ENCODE measurements at regions not wholly inside any gene's neighbourhood (a gene's known extent, or its start where the extent isn't known, plus 50 kb on each side); places are given as distances from the start of the nearest gene placed in this dataset.

DNA sequence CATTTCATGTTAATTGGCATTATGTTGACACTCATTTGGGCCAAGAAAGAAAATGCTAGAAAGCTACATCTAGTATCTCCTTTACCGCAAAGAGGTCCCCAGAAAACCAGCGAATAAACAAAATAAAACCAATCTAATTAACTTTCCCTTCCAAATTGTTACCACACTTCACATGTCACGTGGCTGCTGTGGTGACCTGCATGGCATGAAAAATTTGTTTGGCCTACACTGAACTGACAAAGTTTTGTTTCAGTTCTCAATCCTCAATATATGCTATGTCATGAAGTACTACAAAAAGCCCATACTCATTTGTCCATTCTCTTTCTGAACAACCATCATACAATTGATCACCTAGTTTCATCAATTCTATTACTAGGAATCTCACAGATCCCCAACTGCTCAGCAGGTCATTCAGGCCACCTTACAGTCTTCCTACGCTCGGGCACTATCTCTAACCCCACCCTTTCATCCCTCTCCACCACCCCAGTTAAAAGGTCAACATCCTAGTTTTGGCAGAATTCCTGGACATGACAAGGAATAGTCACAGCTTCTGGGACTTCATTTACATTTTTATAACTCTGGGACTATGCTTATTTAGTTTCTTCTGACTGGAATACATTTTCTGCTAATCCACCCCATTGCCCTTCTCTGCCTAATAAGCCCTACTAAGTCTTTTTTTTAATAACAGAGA, 480.4 kb downstream of the IGSF11 start:
- DNase-seq: no peak

DNA sequence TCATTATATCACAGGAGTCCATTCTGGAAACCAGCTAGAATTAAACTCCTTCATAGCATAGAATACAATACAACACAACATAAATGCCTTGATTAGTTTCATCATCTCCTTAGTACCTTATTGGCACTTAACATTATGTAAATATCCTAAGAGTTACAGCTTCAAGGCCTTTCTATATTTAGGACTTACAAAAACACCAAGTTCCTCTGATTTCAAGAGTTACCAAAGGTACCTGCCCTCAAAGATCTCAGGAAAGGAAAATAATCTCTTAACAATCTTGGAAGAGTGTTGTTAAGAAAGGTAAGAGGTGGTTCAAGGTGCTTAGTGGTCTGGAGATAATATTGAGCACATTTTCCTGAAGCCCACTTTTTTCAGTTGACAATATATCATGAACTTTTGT, 477.7 kb downstream of the IGSF11 start:
- no peak for DNase-seq

GRCh38 chr3:118557513-118557912, 477.1 kb downstream of the IGSF11 start:
- DNase-seq: no peak

GRCh38 chr3:118559286-118559685, 475.4 kb downstream of the IGSF11 start:
- DNase-seq: no peak

DNA sequence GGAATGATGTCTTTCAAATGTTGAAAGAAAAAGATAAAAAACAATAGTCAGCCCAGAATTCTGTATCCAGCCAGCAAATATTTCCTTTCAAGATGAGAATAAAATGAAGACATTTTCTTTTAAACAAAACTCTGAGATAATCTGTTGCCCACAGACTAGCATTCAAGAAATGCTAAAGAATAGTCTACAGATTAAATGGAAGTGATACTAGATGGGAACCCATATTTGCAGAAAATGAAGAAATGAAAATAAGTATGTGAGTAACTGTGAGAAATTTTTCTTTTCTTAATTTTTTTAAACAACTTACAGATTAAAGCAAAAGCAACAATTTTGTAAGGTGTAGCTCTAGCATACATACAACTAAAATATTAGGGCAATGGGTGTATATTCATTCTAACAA, 469.8 kb downstream of the IGSF11 start:
- DNase-seq: no peak

DNA sequence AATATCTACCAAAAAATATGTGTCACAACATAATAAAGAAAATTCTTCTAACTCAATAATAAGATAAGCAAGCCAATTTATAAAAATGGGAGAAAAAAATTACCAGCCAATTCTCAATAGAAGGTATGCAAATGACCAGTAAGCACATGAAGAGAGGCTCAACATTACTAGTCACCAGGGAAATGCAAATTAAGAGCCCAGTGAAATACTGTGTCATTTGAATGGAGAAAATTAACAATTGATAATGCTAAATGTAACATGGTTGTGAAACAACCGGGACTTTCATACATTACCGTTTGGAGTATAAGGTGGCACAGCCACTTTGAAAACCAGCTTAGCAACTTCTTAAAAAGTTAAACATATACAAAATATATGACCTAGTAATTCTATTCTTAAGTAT, 460.7 kb downstream of the IGSF11 start:
- DNase-seq: no peak

- no peak for DNase-seq
Observed at GRCh38 chr3:118577055-118577777, 457.4 kb downstream of the IGSF11 start.

DNA sequence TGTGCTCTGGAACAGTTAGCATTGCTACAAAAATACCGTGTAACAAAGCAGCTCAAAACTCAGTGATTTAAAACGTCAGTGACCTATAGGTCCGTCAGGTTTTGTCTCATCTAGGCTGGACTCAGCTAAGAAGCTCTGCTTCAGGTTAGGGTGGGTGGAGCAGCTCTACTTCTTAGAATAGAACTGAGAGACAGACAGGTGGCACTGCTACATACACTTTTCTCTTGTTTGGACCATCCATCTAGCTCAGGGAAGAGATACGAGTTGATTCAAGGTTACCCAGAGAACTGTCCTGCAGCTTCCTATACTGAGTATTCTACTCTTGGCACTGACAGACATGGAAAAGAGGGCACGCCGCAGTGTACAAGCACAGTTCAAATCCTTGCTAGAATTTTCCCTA, 456.1 kb downstream of the IGSF11 start:
- no peak for DNase-seq

- DNase-seq: no peak
Observed at GRCh38 chr3:118587037-118587741, 447.5 kb downstream of the IGSF11 start.

- no peak for DNase-seq
Observed at GRCh38 chr3:118587847-118588246, 446.8 kb downstream of the IGSF11 start.

- DNase-seq: no peak
Observed at GRCh38 chr3:118593277-118593670, 441.4 kb downstream of the IGSF11 start.

- no peak for DNase-seq
Observed at GRCh38 chr3:118597184-118597583, 437.5 kb downstream of the IGSF11 start.

DNA sequence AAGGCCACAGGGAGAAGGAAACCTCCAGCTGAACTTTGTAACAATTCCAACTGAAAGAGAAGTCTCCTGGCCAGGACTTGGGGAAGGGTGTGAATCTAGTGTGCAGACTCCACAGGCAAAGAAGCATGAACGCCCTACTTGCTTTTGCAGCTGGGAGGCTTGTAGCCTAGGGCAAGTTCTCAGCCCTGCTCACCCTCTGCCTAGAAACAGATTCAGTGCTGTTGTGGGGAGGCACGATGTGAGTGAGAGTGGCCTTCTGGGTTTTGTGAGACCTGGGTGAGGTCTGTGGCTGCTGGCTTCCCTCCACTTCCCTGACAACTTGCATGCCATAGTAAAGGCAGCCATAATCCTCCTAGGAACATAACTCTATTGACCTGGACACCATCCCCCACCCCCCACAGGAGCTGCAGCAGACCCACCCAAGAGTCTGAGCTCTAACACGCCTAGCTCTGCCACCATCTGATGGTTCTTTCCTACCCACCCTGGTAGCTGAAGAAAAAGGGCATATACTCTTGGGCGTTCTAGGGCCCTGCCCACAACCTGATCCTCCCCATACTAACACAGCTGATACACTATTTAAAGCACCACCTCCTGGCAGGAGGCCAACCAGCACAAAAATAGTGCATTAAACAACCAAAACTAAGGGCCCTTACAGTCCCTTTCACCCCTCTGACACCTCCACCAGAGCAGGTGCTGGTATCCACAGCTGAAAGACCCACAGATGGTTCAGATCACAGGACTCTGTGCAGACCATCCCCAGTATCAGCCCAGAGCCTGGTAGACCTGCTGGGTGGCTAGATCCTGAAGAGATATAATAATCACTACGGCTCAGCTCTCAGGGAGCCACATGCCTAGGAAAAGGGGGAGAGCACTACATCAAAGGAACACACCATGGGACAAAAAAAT, 426.5 kb downstream of the IGSF11 start:
- DNase-seq: no peak

- no peak for DNase-seq
Observed at GRCh38 chr3:118618247-118619040, 416.2 kb downstream of the IGSF11 start.

DNA sequence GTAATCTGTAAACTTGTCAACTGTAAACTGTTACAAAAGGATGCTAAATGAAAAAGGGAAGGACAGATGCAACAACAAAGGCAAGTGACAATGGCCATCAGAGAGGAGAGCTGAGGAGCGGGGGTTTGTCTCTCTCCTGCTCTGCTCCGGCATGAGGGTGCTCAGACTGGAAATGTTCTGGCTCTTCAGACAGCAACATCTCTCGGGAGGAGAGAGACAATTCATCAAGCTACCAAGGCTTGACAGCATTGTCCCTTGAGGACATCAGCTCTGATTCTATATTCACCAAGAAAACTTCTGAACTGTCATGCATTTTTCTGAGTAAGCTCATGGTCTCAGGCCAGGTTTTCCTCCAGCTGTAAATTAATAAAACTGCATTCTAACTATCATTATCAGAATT, 408.2 kb downstream of the IGSF11 start:
- DNase-seq: no peak

DNA sequence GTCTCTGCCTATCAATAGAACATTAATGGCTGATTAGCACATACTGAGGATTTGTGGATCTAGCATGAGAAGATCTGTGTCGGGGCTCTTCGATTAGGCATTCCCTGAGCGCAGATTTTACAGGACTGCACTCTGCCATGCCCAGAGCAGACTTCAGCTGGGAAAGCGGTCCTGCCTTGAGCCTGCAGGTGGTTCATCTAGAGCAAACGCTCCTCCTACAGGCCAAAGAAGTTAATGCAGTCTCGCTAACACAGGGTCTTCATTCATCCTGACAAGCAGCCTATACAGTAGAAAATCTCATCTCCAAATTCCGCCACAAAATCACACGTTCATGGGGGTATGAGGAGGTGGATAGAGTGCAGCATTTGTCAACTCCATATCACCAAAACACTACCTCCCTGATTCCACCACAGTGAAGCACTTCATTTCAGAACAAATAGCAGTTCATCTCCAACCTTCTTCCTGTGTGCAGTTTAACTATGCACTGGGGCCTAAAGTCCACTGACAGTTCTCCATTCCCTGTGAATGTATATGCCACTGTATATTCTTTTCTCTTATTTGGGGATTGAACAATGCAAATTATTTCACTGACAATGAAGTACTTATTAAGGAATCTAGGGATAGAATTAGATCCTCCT, 405.8 kb downstream of the IGSF11 start:
- no peak for DNase-seq

- no peak for DNase-seq
Observed at GRCh38 chr3:118629821-118630220, 404.8 kb downstream of the IGSF11 start.

GRCh38 chr3:118635711-118636110, 398.9 kb downstream of the IGSF11 start:
- DNase-seq: no peak

- DNase-seq: no peak
Observed at GRCh38 chr3:118636841-118637240, 397.8 kb downstream of the IGSF11 start.

DNA sequence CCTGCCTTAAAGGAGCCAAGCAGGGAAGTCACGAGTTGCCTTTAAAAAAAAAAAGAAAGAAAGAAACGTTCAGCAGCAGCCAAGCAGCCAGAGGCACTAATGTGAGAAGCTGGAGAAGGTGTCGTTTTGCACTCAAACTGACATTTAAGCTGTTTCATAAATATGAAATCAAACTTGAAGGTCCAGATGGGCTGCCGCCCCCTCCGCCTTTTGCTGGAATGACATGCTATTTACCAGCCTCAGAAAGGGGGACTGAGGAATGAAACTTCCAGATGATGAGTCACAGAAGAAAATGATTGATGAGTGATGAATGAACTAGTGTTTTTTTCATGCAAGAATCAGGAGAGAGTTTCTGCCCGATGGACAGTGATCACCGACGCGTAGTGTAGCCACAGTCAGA, 396.8 kb downstream of the IGSF11 start:
- DNase-seq: no peak

DNA sequence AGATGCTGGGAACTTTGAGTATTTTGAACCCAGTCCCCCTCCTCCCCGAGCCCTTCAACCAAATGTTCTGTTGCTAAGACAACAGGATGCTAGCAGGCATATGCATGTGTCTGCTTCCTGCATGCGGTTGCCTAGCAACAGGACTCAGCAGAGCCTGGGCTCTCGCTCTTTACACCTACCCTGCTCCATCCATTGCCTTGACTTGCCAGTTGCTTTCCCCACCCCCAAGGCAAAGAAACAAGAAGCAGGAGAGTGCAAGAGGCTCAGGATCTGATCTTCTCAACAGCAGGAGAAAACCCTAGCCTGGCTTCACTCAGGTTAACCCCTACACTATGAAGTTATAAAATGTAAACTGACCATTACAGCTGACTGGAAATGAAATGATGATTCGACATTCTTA, 393.0 kb downstream of the IGSF11 start:
- no peak for DNase-seq

DNA sequence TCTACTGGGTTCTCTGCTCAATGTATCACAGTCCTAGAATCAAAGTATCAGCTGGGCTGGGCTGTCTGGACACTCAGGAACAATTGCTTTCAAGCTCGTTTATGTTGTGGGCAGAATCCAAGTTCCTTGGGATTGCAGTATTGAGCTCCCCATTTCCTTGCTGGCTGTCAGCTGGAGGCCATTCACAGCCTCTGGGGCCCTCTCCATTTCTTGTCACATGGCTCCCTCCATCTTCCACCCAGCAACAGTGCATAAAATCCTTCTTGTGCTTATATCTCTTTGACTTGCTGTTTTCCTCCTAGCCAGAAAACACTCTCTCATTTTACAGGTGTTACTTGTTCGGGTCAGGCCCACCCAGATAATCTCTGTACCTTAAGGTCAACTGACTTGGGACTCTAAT, 363.5 kb downstream of the IGSF11 start:
- no peak for DNase-seq
